Nephron (organoid): ENCODE measurements at regions not wholly inside any gene's neighbourhood (a gene's known extent, or its start where the extent isn't known, plus 50 kb on each side); places are given as distances from the start of the nearest gene placed in this dataset.

Experiments used
- H3K27ac Mint-ChIP-seq, 3 experiments: 2 replicates each; pipeline ENCODE4 v1.8.0; 2020; ENCODE audit warnings: mixed read lengths in 3 of 3, mild to moderate bottlenecking in 2 of 3, moderate library complexity in 1 of 3
- H3K27me3 Mint-ChIP-seq: 2 replicates; pipeline ENCODE4 v1.8.0; 2021; ENCODE audit warnings: low read depth, mild to moderate bottlenecking, moderate library complexity, mixed read lengths
- H3K36me3 Mint-ChIP-seq: 2 replicates; pipeline ENCODE4 v1.8.0; 2020; ENCODE audit warnings: low read depth, mixed read lengths
- H3K4me1 Mint-ChIP-seq: 2 replicates; pipeline ENCODE4 v1.8.0; 2020; ENCODE audit warnings: mixed read lengths
- H3K4me3 Mint-ChIP-seq, 3 experiments: 2 replicates each; pipeline ENCODE4 v1.8.0; 2020; ENCODE audit warnings: mild to moderate bottlenecking in 3 of 3, mixed read lengths in 3 of 3, moderate library complexity in 2 of 3
- H3K9me3 Mint-ChIP-seq: 2 replicates; pipeline ENCODE4 v1.8.0; 2020; ENCODE audit warnings: mixed read lengths
- TF ChIP-seq, protein P1 (sequence below), 3 experiments: fragments of 200-600 bp; sonication (generic); IDR thresholded peaks; one replicate each; pipeline ENCODE4 v1.5.0; 2021; ENCODE audit warnings: antibody characterized with exemption in 3 of 3; ENCODE audit not compliant: unreplicated experiment in 3 of 3

DNA sequence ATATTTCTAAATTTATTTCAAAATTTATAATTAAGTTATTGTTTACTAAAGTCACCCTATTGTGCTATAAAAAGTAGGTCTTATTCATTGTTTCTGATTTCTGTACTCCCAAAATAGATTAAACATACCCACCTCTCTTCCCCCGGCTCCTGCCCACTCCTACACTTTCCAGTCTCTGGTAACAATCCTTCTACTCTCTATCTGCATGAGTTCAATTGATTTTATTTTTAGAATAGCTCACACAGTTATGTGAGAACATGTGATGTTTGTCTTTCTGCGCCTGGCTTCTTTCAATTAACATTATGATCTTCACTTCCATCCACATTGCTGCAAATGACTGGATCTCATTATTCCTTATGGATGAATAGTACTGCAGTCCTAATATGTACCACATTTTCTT is 269.3 kb downstream of the ACTRT1 start:
- H3K36me3 Mint-ChIP-seq = no peaks in the 10 kb centered on the region
- H3K9me3 Mint-ChIP-seq = peaks cover 41% of the 10 kb centered on the region
- H3K4me3 Mint-ChIP-seq = no peak overlapping the region
- H3K27ac Mint-ChIP-seq = no peak overlapping the region
- TF ChIP-seq, protein P1, sequence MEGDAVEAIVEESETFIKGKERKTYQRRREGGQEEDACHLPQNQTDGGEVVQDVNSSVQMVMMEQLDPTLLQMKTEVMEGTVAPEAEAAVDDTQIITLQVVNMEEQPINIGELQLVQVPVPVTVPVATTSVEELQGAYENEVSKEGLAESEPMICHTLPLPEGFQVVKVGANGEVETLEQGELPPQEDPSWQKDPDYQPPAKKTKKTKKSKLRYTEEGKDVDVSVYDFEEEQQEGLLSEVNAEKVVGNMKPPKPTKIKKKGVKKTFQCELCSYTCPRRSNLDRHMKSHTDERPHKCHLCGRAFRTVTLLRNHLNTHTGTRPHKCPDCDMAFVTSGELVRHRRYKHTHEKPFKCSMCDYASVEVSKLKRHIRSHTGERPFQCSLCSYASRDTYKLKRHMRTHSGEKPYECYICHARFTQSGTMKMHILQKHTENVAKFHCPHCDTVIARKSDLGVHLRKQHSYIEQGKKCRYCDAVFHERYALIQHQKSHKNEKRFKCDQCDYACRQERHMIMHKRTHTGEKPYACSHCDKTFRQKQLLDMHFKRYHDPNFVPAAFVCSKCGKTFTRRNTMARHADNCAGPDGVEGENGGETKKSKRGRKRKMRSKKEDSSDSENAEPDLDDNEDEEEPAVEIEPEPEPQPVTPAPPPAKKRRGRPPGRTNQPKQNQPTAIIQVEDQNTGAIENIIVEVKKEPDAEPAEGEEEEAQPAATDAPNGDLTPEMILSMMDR (IDR thresholded peaks at IDR 0.05; ENCODE audit: unreplicated experiment in 3 of 3) = no peak
- H3K4me1 Mint-ChIP-seq = no peaks in the 10 kb centered on the region
- no peaks in the 10 kb centered on the region for H3K27me3 Mint-ChIP-seq

DNA sequence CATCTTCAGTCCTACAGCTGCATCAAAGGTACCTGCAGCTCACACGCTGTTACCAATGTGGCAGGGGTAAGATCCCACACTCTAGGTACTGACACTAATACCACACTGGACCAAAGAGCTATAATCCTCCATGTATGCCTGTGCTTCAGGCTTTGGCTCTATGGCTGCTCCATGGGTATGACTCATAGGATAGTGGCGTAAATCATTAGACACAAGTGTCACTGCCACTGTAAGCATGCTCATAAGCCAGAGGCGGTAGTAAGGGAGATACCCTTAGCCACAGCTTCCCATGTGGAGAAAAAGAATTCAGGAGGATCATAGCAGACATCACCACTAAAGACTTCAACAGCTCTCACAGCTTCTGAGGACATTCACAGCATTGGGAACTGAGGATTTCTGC is 287.5 kb downstream of the ACTRT1 start:
- no peak overlapping the region for H3K4me3 Mint-ChIP-seq
- no peaks in the 10 kb centered on the region for H3K36me3 Mint-ChIP-seq
- peaks cover 9% of the 10 kb centered on the region for H3K9me3 Mint-ChIP-seq
- H3K27ac Mint-ChIP-seq = no peak overlapping the region
- TF ChIP-seq, protein P1 (IDR thresholded peaks at IDR 0.05; ENCODE audit: unreplicated experiment in 3 of 3) = no peak
- no peaks in the 10 kb centered on the region for H3K27me3 Mint-ChIP-seq
- H3K4me1 Mint-ChIP-seq = no peaks in the 10 kb centered on the region

DNA sequence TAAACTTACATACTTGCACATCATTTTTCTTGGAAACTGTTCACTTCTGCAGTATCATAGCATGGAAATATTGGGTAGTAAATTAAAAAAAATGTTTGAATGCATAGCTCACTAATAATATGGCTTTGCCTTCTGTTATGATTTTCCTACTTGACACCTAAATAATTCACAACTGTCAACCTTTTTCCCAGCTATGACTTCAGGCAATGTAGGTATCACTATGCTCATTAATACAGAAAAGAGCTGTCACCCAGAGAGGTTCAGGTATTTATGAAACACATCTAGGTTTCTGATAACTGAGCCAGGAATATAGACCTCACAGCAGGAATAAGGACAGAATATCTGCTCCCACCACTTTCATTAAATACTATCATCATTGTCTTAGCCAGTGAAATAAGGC is 289.5 kb downstream of the ACTRT1 start:
- Mint-ChIP-seq H3K27ac (no peak overlapping the region), H3K9me3 (peaks cover 2% of the 10 kb centered on the region), H3K4me3 (no peak overlapping the region), H3K27me3 (no peaks in the 10 kb centered on the region), H3K36me3 (no peaks in the 10 kb centered on the region), H3K4me1 (no peaks in the 10 kb centered on the region)
- TF ChIP-seq, protein P1 (IDR thresholded peaks at IDR 0.05; ENCODE audit: unreplicated experiment in 3 of 3) = no peak

DNA sequence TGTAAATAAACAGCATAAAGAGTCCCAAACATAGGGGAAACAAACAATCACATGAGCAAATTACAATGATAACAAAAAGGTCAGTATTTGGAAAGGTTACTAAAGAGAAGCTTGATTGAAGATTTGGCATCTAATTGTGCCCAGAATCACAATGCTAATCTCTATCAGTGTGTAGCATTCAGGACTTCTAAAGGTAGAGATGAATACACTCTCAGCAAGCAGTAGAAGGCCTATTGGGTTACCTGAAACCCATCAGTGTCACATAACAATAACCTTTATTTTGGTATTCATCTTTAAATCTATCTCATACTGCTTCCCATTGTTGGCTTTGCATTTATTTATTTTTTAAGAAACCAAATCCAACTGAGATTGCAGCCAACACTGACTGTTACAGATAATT is 319.5 kb downstream of the ACTRT1 start:
- Mint-ChIP-seq H3K4me3 (no peak overlapping the region), H3K36me3 (no peaks in the 10 kb centered on the region), H3K27me3 (no peaks in the 10 kb centered on the region), H3K27ac (no peak overlapping the region), H3K4me1 (no peaks in the 10 kb centered on the region), H3K9me3 (no peaks in the 10 kb centered on the region)
- TF ChIP-seq, protein P1 (IDR thresholded peaks at IDR 0.05; ENCODE audit: unreplicated experiment in 3 of 3) = no peak

DNA sequence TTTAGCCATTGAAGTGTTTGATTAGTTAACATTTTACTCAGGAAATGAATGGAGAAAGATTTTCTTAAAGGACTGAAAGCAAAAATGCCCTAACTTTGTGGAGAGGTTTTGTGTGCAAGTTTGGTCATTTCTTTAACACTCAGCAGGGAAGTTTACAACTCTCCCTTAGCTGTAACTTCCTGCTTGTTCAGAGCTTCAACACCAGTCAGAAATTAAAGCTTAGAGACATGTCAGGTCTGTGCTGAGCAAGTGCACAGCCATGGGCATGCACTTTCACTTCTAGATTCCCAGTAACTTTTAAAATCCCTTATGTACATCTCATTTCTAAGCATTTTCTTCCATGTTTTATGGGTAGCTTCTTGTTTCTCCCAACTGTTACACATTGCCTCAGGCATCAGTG is 326.0 kb downstream of the ACTRT1 start:
- TF ChIP-seq, protein P1 (IDR thresholded peaks at IDR 0.05; ENCODE audit: unreplicated experiment in 3 of 3) = no peak
- H3K27me3 Mint-ChIP-seq = no peaks in the 10 kb centered on the region
- H3K9me3 Mint-ChIP-seq = peaks cover 2% of the 10 kb centered on the region
- no peak overlapping the region for H3K4me3 Mint-ChIP-seq
- H3K4me1 Mint-ChIP-seq = no peaks in the 10 kb centered on the region
- H3K27ac Mint-ChIP-seq = no peak overlapping the region
- no peaks in the 10 kb centered on the region for H3K36me3 Mint-ChIP-seq

DNA sequence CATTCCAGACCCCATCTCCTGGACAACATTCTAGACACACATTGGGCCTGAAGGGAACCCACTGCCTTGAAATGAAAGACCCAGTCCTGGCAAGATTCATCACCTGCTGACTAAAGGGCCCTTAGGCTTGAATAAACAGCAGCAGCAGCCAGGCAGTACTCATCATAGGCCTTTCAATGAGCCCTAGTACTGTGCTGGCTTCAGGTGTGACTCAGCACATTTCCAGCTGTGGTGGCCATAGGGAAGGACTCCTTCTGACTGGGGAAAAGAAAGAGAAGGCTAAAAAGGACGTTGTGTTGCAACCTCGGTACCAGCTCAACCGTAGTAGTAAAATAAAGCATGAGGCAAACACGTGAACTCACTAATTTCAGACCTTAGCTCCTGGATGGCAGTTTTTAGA is 344.0 kb downstream of the ACTRT1 start:
- H3K9me3 Mint-ChIP-seq = peaks cover 3% of the 10 kb centered on the region
- TF ChIP-seq, protein P1 (IDR thresholded peaks at IDR 0.05; ENCODE audit: unreplicated experiment in 3 of 3) = no peak
- no peaks in the 10 kb centered on the region for H3K36me3 Mint-ChIP-seq
- no peak overlapping the region for H3K4me3 Mint-ChIP-seq
- H3K4me1 Mint-ChIP-seq = no peaks in the 10 kb centered on the region
- no peaks in the 10 kb centered on the region for H3K27me3 Mint-ChIP-seq
- H3K27ac Mint-ChIP-seq = no peak overlapping the region
